ENCODE measurements at regions not wholly inside any gene's neighbourhood (a gene's known extent, or its start where the extent isn't known, plus 50 kb on each side); places are given as distances from the start of the nearest gene placed in this dataset.

GRCh38 chr5:58151414-58151813 lies 308.5 kb downstream of the PLK2 start (continued):
- TF ChIP-seq CTCF (IDR thresholded peaks at IDR 0.05; ENCODE audit: low read depth, low read length, missing input control) = no peak
- no peak for TF ChIP-seq YY1 (IDR thresholded peaks at IDR 0.05)
- TF ChIP-seq RAD21 (IDR thresholded peaks at IDR 0.05) = no peak
- TF ChIP-seq FOXA2 (IDR thresholded peaks at IDR 0.05) = no peak
- no peak for TF ChIP-seq ATF3 (IDR thresholded peaks at IDR 0.05)
- TF ChIP-seq RXRA (IDR thresholded peaks at IDR 0.05) = no peak

- WGBS = 86% methylated on average over 2 of the region's 2 CpGs
- Histone ChIP-seq H3K4me1 (ENCODE audit: control insufficient read depth in 4 of 4, insufficient read depth in 4 of 4, low read length in 3 of 4) (no peaks in the 10 kb centered on the region), H3K27ac (ENCODE audit: low read depth in 1 of 2, low read length in 2 of 2) (no peak overlapping the region), H3K36me3 (ENCODE audit: control insufficient read depth in 4 of 4, insufficient read depth in 3 of 4, low read depth in 1 of 4, low read length in 3 of 4) (no peaks in the 10 kb centered on the region), H3K9ac (ENCODE audit: low read depth in 1 of 2, low read length in 2 of 2) (no peak overlapping the region), H3K9me3 (ENCODE audit: control insufficient read depth in 4 of 4, low read length in 3 of 4) (no peaks in the 10 kb centered on the region), H3K27me3 (ENCODE audit: control insufficient read depth in 4 of 4, insufficient read depth in 4 of 4, low read length in 3 of 4) (peaks cover 0 to 3% (median 0%) of the 10 kb centered on the region in 4 donors), H3K4me3 (ENCODE audit: low read depth in 1 of 3, low read length in 3 of 3) (no peak overlapping the region)
- no peak for TF ChIP-seq FOXA1 (IDR thresholded peaks at IDR 0.05)
- TF ChIP-seq GABPA (IDR thresholded peaks at IDR 0.05 in 1 of 2, conservative IDR thresholded peaks at IDR 0.05 in 1 of 2) = no peak
- TF ChIP-seq RXRA (IDR thresholded peaks at IDR 0.05) = no peak
- no peak for TF ChIP-seq ATF3 (IDR thresholded peaks at IDR 0.05)
- TF ChIP-seq CTCF (IDR thresholded peaks at IDR 0.05; ENCODE audit: low read depth, low read length, missing input control) = no peak
- TF ChIP-seq NR2F2 (IDR thresholded peaks at IDR 0.05) = no peak
- TF ChIP-seq MAX (IDR thresholded peaks at IDR 0.05) = no peak
- TF ChIP-seq REST (IDR thresholded peaks at IDR 0.05) = no peak
- TF ChIP-seq HNF4G (IDR thresholded peaks at IDR 0.05) = no peak
- TF ChIP-seq YY1 (IDR thresholded peaks at IDR 0.05) = no peak
- no peak for TF ChIP-seq FOXA2 (IDR thresholded peaks at IDR 0.05)
- TF ChIP-seq HNF4A (conservative IDR thresholded peaks at IDR 0.05) = no peak
- no peak for TF ChIP-seq RAD21 (IDR thresholded peaks at IDR 0.05)
- TF ChIP-seq ZBTB33 (IDR thresholded peaks at IDR 0.05) = no peak
- TF ChIP-seq SP1 (IDR thresholded peaks at IDR 0.05) = no peak
- TF ChIP-seq JUND (IDR thresholded peaks at IDR 0.05) = no peak
- no peak for TF ChIP-seq EGR1 (IDR thresholded peaks at IDR 0.05; ENCODE audit: low read depth in 2 of 2)
- TF ChIP-seq TAF1 (conservative IDR thresholded peaks at IDR 0.05) = no peak
- no peak for DNase-seq (ENCODE audit: low spot score)
Observed at GRCh38 chr5:58150926-58151325, 309.0 kb downstream of the PLK2 start.

Data from liver (tissue), 8 donors.